ENCODE measurements at regions not wholly inside any gene's neighbourhood (a gene's known extent, or its start where the extent isn't known, plus 50 kb on each side); places are given as distances from the start of the nearest gene placed in this dataset.

GRCh38 chr2:117273009-117273671 is 541.4 kb upstream of the DDX18 start (continued):
- TF ChIP-seq ZNF462 (CRISPR knock-in tag; IDR thresholded peaks at IDR 0.05) = no peak

GRCh38 chr2:117293012-117293411 is 521.5 kb upstream of the DDX18 start:
- no peaks in the 10 kb centered on the region for H3K4me1 Mint-ChIP-seq
- no peak overlapping the region for H3K27ac Mint-ChIP-seq
- peaks cover 19% of the 10 kb centered on the region; the same call in 2 of the 3 replicates for H3K36me3 Mint-ChIP-seq (ENCODE audit: low read depth)
- no peaks in the 10 kb centered on the region for H4K20me1 ChIP-seq (replicated peaks; ENCODE audit: insufficient read depth)
- DNase-seq (ENCODE audit: low spot score) (no peak), ATAC-seq (no peak)
- peaks cover 84% of the 10 kb centered on the region for H3K27me3 ChIP-seq (ENCODE audit: insufficient read depth)
- H3K79me2 ChIP-seq (replicated peaks; ENCODE audit: insufficient read depth) = no peaks in the 10 kb centered on the region
- H3K4me3 ChIP-seq = no peak overlapping the region
- H3K4me1 ChIP-seq (ENCODE audit: insufficient read depth) = no peaks in the 10 kb centered on the region
- 0 out of 2 replicates have a peak, but pooled peaks cover 3% of the 10 kb centered on the region for H3K9me2 ChIP-seq (ENCODE audit: insufficient read depth)
- H3K27ac ChIP-seq (ENCODE audit: low read depth) = no peak overlapping the region
- peaks cover 20% of the 10 kb centered on the region for H3K9me3 Mint-ChIP-seq
- H3K36me3 ChIP-seq (ENCODE audit: insufficient read depth) = no peaks in the 10 kb centered on the region
- H3K4me3 Mint-ChIP-seq = no peak overlapping the region
- peaks cover 6% of the 10 kb centered on the region for H3K27me3 Mint-ChIP-seq (ENCODE audit: insufficient read depth, low read depth, poor library complexity)
- no peak overlapping the region for H2AFZ ChIP-seq
- no peaks in the 10 kb centered on the region for H3F3A ChIP-seq (replicated peaks; ENCODE audit: low read depth)
- H3K4me2 ChIP-seq = no peak overlapping the region
- TF ChIP-seq CREB1 (CRISPR knock-in tag; IDR thresholded peaks at IDR 0.05; ENCODE audit: low read depth) (no peak), ZNF462 (CRISPR knock-in tag; IDR thresholded peaks at IDR 0.05) (no peak), ZNF331 (CRISPR knock-in tag; IDR thresholded peaks at IDR 0.05; ENCODE audit: low read depth) (no peak)
- TF ChIP-seq, protein P1, sequence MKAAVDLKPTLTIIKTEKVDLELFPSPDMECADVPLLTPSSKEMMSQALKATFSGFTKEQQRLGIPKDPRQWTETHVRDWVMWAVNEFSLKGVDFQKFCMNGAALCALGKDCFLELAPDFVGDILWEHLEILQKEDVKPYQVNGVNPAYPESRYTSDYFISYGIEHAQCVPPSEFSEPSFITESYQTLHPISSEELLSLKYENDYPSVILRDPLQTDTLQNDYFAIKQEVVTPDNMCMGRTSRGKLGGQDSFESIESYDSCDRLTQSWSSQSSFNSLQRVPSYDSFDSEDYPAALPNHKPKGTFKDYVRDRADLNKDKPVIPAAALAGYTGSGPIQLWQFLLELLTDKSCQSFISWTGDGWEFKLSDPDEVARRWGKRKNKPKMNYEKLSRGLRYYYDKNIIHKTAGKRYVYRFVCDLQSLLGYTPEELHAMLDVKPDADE (IDR thresholded peaks at IDR 0.05) = no peak
